LNCAP (cell line): ENCODE measurements at regions not wholly inside any gene's neighbourhood (a gene's known extent, or its start where the extent isn't known, plus 50 kb on each side); places are given as distances from the start of the nearest gene placed in this dataset.

Experiments
- CTCF ChIP-seq: fragments of 450-650 bp; IDR thresholded peaks from 2 replicates; pipeline ENCODE4 v1.5.1; 2017; ENCODE audit warnings: mild to moderate bottlenecking

DNA sequence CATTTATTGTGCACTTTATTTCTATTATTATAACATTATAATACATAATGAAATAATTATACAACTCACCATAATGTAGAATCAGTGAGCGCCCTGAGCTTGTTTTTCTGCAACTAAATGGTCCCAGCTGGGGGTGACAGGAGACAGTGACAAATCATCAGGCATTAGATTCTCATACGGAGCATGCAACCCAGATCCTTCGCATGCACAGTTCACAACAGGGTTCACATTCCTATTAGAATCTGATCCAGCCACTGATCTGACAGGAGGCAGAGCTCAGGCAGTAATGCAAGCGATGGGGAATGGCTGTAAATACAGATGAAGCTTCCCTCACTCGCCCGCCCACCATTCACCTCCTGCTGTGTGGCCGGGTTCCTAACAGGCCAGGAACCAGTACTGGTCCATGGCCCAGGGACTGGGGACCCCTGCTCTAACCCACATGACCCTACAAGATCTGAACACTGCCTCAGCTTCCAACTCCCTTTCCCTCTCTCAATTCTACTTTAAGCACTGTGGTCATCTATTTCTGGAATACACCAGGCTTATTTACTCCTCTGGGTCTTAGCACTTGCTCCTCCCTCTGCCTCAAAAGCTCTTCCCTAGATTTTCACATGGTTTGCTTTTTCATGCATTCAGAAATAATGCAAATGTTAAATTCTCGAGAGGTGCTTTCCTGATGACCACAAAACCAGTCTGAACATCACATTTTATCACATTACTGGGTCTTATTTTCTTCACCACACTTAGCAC, 166.8 kb upstream of the HCCS start:
- no peak for TF ChIP-seq CTCF

DNA sequence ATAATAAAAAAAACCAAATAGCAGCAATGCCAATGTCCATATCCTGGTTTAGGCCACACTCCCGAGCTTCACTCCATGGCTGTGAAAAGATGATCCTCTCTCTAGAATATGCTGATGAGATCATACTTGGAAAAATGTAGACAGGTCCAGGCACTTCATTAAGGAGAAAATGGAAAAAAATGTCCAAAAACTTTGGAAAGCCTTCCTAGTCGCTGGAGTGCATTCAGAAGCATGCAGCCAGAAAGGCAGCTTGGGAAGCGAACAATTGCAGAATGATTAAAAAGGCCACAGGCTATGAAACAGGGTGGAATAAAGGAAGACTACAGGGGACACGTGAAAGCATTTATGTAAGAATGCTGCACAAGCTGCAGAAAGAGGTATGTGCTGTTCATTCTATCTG, 165.6 kb upstream of the HCCS start:
- TF ChIP-seq CTCF, result no peak

DNA sequence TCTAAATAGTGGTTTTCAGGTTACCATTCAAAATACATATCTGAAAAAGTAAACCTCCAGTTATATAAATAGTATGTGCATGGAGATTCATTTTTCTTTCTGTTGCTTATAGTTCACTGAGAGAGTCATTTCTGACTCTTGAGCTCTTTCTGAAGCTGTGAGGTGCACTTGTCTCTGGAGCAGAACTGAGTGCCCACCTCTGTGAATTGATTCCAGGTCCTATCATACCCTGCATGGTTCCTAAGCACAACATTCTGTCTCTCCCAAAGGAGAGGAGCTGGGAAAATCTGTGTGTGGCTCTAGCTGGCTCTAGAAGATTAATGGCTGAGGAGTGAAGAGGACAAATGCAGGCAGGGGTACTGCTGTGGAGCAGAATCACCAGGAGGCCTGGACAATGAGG, 161.6 kb upstream of the HCCS start:
- TF ChIP-seq CTCF, result no peak

DNA sequence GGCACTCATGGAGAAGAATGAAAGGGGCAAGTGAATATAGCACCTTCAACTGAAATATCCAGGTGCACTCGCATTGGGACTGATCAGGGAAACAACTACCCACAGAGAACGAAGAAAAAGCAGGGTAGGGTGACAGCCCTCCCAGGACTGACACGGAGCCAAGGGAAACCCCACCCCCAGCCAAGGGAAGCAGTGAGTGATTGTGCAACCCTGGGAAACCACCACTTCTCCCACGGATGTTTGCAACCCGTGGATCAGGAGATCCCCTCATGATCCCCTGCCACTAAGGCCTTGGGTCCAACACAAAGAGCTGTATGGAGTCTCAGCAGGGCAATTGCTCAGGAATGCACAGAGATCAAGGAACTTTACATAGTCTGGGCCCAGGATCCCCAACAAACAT, 158.5 kb upstream of the HCCS start:
- TF ChIP-seq CTCF, result no peak

DNA sequence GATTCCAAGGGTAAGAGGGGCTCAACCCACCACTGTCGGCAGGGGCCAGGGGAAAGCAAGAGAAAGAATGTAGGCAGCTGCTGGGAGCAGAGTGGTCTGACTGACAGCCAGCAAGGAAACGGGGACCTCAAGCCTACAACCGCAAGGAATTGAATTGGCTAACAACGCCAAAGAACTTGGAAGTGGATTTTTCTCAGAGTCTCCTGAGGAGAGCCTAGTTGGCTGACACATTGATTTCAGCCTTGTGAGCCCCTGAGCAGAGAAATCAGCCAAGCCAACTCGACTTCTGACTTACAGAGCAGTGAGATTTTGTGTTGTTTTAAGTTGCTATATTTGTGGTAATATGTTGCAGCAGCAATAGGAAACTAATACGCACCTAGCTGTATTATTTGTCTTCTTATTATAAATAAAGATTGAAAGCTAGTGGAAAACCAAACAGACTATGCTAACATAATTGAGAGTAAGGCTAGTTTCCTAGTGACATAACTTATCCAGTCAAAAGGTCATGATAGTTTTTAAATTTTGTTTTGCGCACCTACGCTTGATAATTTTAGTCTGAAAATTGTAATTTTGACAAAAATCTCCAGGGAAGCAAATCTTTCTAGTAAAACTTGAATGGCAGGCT, 145.8 kb upstream of the HCCS start:
- TF ChIP-seq CTCF, result no peak

DNA sequence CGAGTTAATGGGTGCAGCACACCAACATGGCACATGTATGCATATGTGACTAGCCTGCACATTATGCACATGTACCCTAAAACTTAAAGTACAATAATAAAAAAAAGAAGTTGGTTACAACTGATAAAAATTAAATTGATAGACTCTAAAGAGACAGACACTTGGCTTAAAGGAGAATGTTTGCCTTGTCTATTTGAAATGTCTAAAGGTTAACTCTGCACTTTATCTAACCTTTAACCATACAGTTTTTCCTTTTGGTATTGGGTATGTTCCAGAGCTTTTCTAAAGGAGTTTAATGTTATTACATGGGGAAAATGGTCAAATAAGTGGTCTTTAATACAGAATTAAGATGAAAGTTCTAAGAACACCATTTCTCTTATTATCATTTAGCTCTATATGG, 145.1 kb upstream of the HCCS start:
- TF ChIP-seq CTCF, result no peak

GRCh38 chrX:10971176-10971575, 140.0 kb upstream of the HCCS start:
- TF ChIP-seq CTCF, result no peak
